ENCODE measurements at regions not wholly inside any gene's neighbourhood (a gene's known extent, or its start where the extent isn't known, plus 50 kb on each side); places are given as distances from the start of the nearest gene placed in this dataset.

- TF ChIP-seq CTCF (IDR thresholded peaks at IDR 0.05) (no peak), POLR2A (IDR thresholded peaks at IDR 0.05) (no peak)
- H3K9me3 ChIP-seq, result no peaks in the 10 kb centered on the region
- no peaks in the 10 kb centered on the region for H3K4me1 ChIP-seq
- H3K36me3 ChIP-seq, result no peaks in the 10 kb centered on the region
- intact Hi-C loops (cut with DNase I; ENCODE audit: low total_unique reads), result no loop called here
- H3K27me3 ChIP-seq, result no peaks in the 10 kb centered on the region
- H3K4me3 ChIP-seq, result no peak overlapping the region
- DNase-seq, result no peak
- no peak overlapping the region for H3K27ac ChIP-seq
These were observed 124.2 kb downstream of the CBLN2 start for GRCh38 chr18:72419914-72420313.

- no peak overlapping the region for H3K4me3 ChIP-seq
- no peak for DNase-seq
- TF ChIP-seq POLR2A (IDR thresholded peaks at IDR 0.05) (no peak), CTCF (IDR thresholded peaks at IDR 0.05) (no peak)
- no peaks in the 10 kb centered on the region for H3K36me3 ChIP-seq
- H3K27ac ChIP-seq, result no peak overlapping the region
- H3K9me3 ChIP-seq, result no peaks in the 10 kb centered on the region
- no peaks in the 10 kb centered on the region for H3K4me1 ChIP-seq
- intact Hi-C loops (cut with DNase I; ENCODE audit: low total_unique reads), result no loop called here
- no peaks in the 10 kb centered on the region for H3K27me3 ChIP-seq
These were observed 131.2 kb downstream of the CBLN2 start for GRCh38 chr18:72412927-72413326.

- Histone ChIP-seq H3K4me1 (no peaks in the 10 kb centered on the region), H3K9me3 (no peaks in the 10 kb centered on the region), H3K4me3 (no peak overlapping the region), H3K27ac (no peak overlapping the region), H3K27me3 (no peaks in the 10 kb centered on the region), H3K36me3 (no peaks in the 10 kb centered on the region)
- intact Hi-C loops (cut with DNase I; ENCODE audit: low total_unique reads), result no loop called here
- TF ChIP-seq CTCF (IDR thresholded peaks at IDR 0.05), result no peak
- no peak for TF ChIP-seq POLR2A (IDR thresholded peaks at IDR 0.05)
- no peak for DNase-seq
These were observed 132.9 kb downstream of the CBLN2 start for GRCh38 chr18:72411261-72411660.

- no peak for TF ChIP-seq CTCF (IDR thresholded peaks at IDR 0.05)
- TF ChIP-seq POLR2A (IDR thresholded peaks at IDR 0.05), result no peak
- Histone ChIP-seq H3K9me3 (no peaks in the 10 kb centered on the region), H3K4me3 (no peak overlapping the region), H3K27me3 (no peaks in the 10 kb centered on the region), H3K27ac (no peak overlapping the region), H3K4me1 (no peaks in the 10 kb centered on the region), H3K36me3 (no peaks in the 10 kb centered on the region)
- no peak for DNase-seq
- intact Hi-C loops (cut with DNase I; ENCODE audit: low total_unique reads), result no loop called here
These were observed 133.7 kb downstream of the CBLN2 start for GRCh38 chr18:72410399-72410798.

- H3K27me3 ChIP-seq, result no peaks in the 10 kb centered on the region
- TF ChIP-seq CTCF (IDR thresholded peaks at IDR 0.05), result no peak
- no peak for TF ChIP-seq POLR2A (IDR thresholded peaks at IDR 0.05)
- no peaks in the 10 kb centered on the region for H3K9me3 ChIP-seq
- H3K36me3 ChIP-seq, result no peaks in the 10 kb centered on the region
- no peak overlapping the region for H3K4me3 ChIP-seq
- DNase-seq, result no peak
- intact Hi-C loops (cut with DNase I; ENCODE audit: low total_unique reads), result no loop called here
- no peaks in the 10 kb centered on the region for H3K4me1 ChIP-seq
- H3K27ac ChIP-seq, result no peak overlapping the region
These were observed 134.2 kb downstream of the CBLN2 start for GRCh38 chr18:72409903-72410302.

Data from uterus (tissue), 3 donors.